ENCODE measurements at regions not wholly inside any gene's neighbourhood (a gene's known extent, or its start where the extent isn't known, plus 50 kb on each side); places are given as distances from the start of the nearest gene placed in this dataset.

- peaks cover 13% of the 10 kb centered on the region for H3K4me1 Mint-ChIP-seq
- H3K4me3 Mint-ChIP-seq = no peak overlapping the region
- POLR2A ChIA-PET = no interaction called here
- H3K36me3 Mint-ChIP-seq = no peaks in the 10 kb centered on the region
- peaks cover 2% of the 10 kb centered on the region; the same call in 1 of the 2 replicates for H3K27me3 Mint-ChIP-seq (ENCODE audit: low read depth)
- CTCF ChIA-PET = interaction anchor here (1.0 kb wide), 1 partner anchor 219 kb away, joined by 4 read pairs; no protein-coding TSS in a partner anchor
- H3K27ac Mint-ChIP-seq = no peak overlapping the region
- DNase-seq (ENCODE audit: low spot score) (no peak), ATAC-seq (peak; percentile 69)
- TF ChIP-seq ZBTB43 (CRISPR knock-in tag; IDR thresholded peaks at IDR 0.05) (no peak), RELA (CRISPR knock-in tag; IDR thresholded peaks at IDR 0.05; ENCODE audit: borderline replicate concordance) (no peak), NFE2L1 (CRISPR knock-in tag; IDR thresholded peaks at IDR 0.05) (no peak), OVOL2 (CRISPR knock-in tag; IDR thresholded peaks at IDR 0.05; ENCODE audit: borderline replicate concordance) (no peak), ZNF423 (CRISPR knock-in tag; IDR thresholded peaks at IDR 0.05) (no peak), E2F4 (CRISPR knock-in tag; IDR thresholded peaks at IDR 0.05; ENCODE audit: borderline replicate concordance, low read depth) (no peak), TEAD4 (CRISPR knock-in tag; IDR thresholded peaks at IDR 0.05) (no peak), NR2C2 (CRISPR knock-in tag; IDR thresholded peaks at IDR 0.05) (no peak), FOXP1 (CRISPR knock-in tag; IDR thresholded peaks at IDR 0.05; ENCODE audit: borderline replicate concordance) (no peak), ERG (CRISPR knock-in tag; IDR thresholded peaks at IDR 0.05) (no peak), ZNF263 (CRISPR knock-in tag; IDR thresholded peaks at IDR 0.05; ENCODE audit: low read depth) (no peak), HMGXB4 (CRISPR knock-in tag; IDR thresholded peaks at IDR 0.05) (no peak), SMAD4 (CRISPR knock-in tag; IDR thresholded peaks at IDR 0.05) (no peak), ZNF396 (CRISPR knock-in tag; IDR thresholded peaks at IDR 0.05; ENCODE audit: borderline replicate concordance) (no peak), ZNF532 (CRISPR knock-in tag; IDR thresholded peaks at IDR 0.05; ENCODE audit: borderline replicate concordance) (no peak), KAT7 (CRISPR knock-in tag; IDR thresholded peaks at IDR 0.05; ENCODE audit: borderline replicate concordance) (no peak), ZNF281 (CRISPR knock-in tag; IDR thresholded peaks at IDR 0.05) (no peak), NFATC4 (CRISPR knock-in tag; IDR thresholded peaks at IDR 0.05) (no peak), PREB (CRISPR knock-in tag; IDR thresholded peaks at IDR 0.05; ENCODE audit: borderline replicate concordance) (no peak)
- H3K9me3 Mint-ChIP-seq = no peaks in the 10 kb centered on the region
These were observed 85.7 kb downstream of the ZIC3 start for GRCh38 chrX:137651647-137652046.
